ENCODE measurements at regions not wholly inside any gene's neighbourhood (a gene's known extent, or its start where the extent isn't known, plus 50 kb on each side); places are given as distances from the start of the nearest gene placed in this dataset.

- no peak overlapping the region for H2AFZ ChIP-seq (ENCODE audit: low read length)
- no peak for TF ChIP-seq CTCF (conservative IDR thresholded peaks at IDR 0.05; ENCODE audit: low read length)
- TF ChIP-seq EZH2phosphoT487 (IDR thresholded peaks at IDR 0.05; ENCODE audit: borderline replicate concordance): no peak
- H3K4me2 ChIP-seq (ENCODE audit: low read depth, low read length, poor library complexity, severe bottlenecking): no peak overlapping the region
Measured at GRCh38 chr11:69977951-69978350, 100.2 kb upstream of the ANO1 start.

GRCh38 chr11:69978841-69979614, 99.1 kb upstream of the ANO1 start:
- no peaks in the 10 kb centered on the region for H3K27me3 ChIP-seq (ENCODE audit: insufficient read depth, low read length, poor library complexity, severe bottlenecking)
- H3F3A ChIP-seq (ENCODE audit: low read depth): no peaks in the 10 kb centered on the region
- H3K9me2 ChIP-seq (replicated peaks; ENCODE audit: low read depth, low read length): no peaks in the 10 kb centered on the region
- H3K9me3 ChIP-seq (ENCODE audit: insufficient read depth, low read depth, low read length): no peaks in the 10 kb centered on the region
- peaks cover 18% of the 10 kb centered on the region for H3K4me1 ChIP-seq (ENCODE audit: insufficient read depth, low read length, poor library complexity, severe bottlenecking)
- no peak overlapping the region for H3K4me2 ChIP-seq (ENCODE audit: low read depth, low read length, poor library complexity, severe bottlenecking)
- no peaks in the 10 kb centered on the region for H4K20me1 ChIP-seq (ENCODE audit: insufficient read depth, low read length, poor library complexity, severe bottlenecking)
- no peak overlapping the region for H2AFZ ChIP-seq (ENCODE audit: low read length)
- H3K4me3 ChIP-seq (ENCODE audit: low read length, poor library complexity, severe bottlenecking): no peak overlapping the region
- no peaks in the 10 kb centered on the region for H3K79me2 ChIP-seq (ENCODE audit: insufficient read depth, low read length)
- H3K9ac ChIP-seq (ENCODE audit: low read depth, low read length, poor library complexity, severe bottlenecking): no peak overlapping the region
- TF ChIP-seq EZH2phosphoT487 (IDR thresholded peaks at IDR 0.05; ENCODE audit: borderline replicate concordance) (no peak), CTCF (conservative IDR thresholded peaks at IDR 0.05; ENCODE audit: low read length) (no peak)
- H3K36me3 ChIP-seq (ENCODE audit: insufficient read depth, low read length): no peaks in the 10 kb centered on the region

More at GRCh38 chr11:69977951-69978350, 100.2 kb upstream of the ANO1 start:
- no peak overlapping the region for H3K9ac ChIP-seq (ENCODE audit: low read depth, low read length, poor library complexity, severe bottlenecking)
- H4K20me1 ChIP-seq (ENCODE audit: insufficient read depth, low read length, poor library complexity, severe bottlenecking): no peaks in the 10 kb centered on the region
- no peaks in the 10 kb centered on the region for H3K79me2 ChIP-seq (ENCODE audit: insufficient read depth, low read length)
- no peaks in the 10 kb centered on the region for H3K9me2 ChIP-seq (replicated peaks; ENCODE audit: low read depth, low read length)
- H3K4me3 ChIP-seq (ENCODE audit: low read length, poor library complexity, severe bottlenecking): no peak overlapping the region
- no peaks in the 10 kb centered on the region for H3F3A ChIP-seq (ENCODE audit: low read depth)
- no peaks in the 10 kb centered on the region for H3K9me3 ChIP-seq (ENCODE audit: insufficient read depth, low read depth, low read length)
- peaks cover 7% of the 10 kb centered on the region for H3K4me1 ChIP-seq (ENCODE audit: insufficient read depth, low read length, poor library complexity, severe bottlenecking)
- no peaks in the 10 kb centered on the region for H3K36me3 ChIP-seq (ENCODE audit: insufficient read depth, low read length)
- H3K27me3 ChIP-seq (ENCODE audit: insufficient read depth, low read length, poor library complexity, severe bottlenecking): no peaks in the 10 kb centered on the region

GRCh38 chr11:69979632-69980031, 98.5 kb upstream of the ANO1 start:
- Histone ChIP-seq H3K4me1 (ENCODE audit: insufficient read depth, low read length, poor library complexity, severe bottlenecking) (peaks cover 23% of the 10 kb centered on the region), H2AFZ (ENCODE audit: low read length) (no peak overlapping the region), H3K9me3 (ENCODE audit: insufficient read depth, low read depth, low read length) (no peaks in the 10 kb centered on the region), H3K36me3 (ENCODE audit: insufficient read depth, low read length) (no peaks in the 10 kb centered on the region), H3F3A (ENCODE audit: low read depth) (no peaks in the 10 kb centered on the region), H3K79me2 (ENCODE audit: insufficient read depth, low read length) (no peaks in the 10 kb centered on the region), H3K27me3 (ENCODE audit: insufficient read depth, low read length, poor library complexity, severe bottlenecking) (no peaks in the 10 kb centered on the region), H4K20me1 (ENCODE audit: insufficient read depth, low read length, poor library complexity, severe bottlenecking) (no peaks in the 10 kb centered on the region), H3K9me2 (replicated peaks; ENCODE audit: low read depth, low read length) (no peaks in the 10 kb centered on the region), H3K4me2 (ENCODE audit: low read depth, low read length, poor library complexity, severe bottlenecking) (no peak overlapping the region), H3K9ac (ENCODE audit: low read depth, low read length, poor library complexity, severe bottlenecking) (no peak overlapping the region), H3K4me3 (ENCODE audit: low read length, poor library complexity, severe bottlenecking) (no peak overlapping the region)
- no peak for TF ChIP-seq CTCF (conservative IDR thresholded peaks at IDR 0.05; ENCODE audit: low read length)
- no peak for TF ChIP-seq EZH2phosphoT487 (IDR thresholded peaks at IDR 0.05; ENCODE audit: borderline replicate concordance)
